ENCODE measurements at regions not wholly inside any gene's neighbourhood (a gene's known extent, or its start where the extent isn't known, plus 50 kb on each side); places are given as distances from the start of the nearest gene placed in this dataset.

DNA sequence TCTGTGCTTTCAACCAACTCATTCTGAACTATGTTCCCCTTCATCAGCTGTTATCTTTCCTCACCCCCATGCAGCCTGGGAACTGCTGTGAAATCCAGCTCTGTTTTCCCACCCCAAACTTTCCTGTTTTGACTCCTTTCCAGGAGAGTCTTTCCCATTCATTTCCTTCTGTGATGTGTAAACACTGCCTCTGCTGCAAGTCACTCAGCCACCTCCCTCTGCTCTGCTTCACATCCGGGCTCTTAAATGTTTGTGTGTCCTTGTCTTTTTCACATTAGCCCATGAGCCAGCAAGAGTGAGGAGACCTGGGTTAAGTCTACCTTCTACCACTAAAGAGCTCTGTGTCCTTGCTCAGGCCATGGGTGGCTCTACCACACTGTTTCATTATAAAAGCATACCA lies 137.5 kb downstream of the ICE1 start:
- Histone ChIP-seq H3K27me3 (ENCODE audit: control insufficient read depth, insufficient read depth, low read length) (no peaks in the 10 kb centered on the region), H3K36me3 (ENCODE audit: control insufficient read depth, insufficient read depth, low read length) (no peaks in the 10 kb centered on the region), H3K4me3 (ENCODE audit: low read depth, low read length) (no peak overlapping the region)
- no peak for DNase-seq (ENCODE audit: low read depth)
- TF ChIP-seq, protein P1, sequence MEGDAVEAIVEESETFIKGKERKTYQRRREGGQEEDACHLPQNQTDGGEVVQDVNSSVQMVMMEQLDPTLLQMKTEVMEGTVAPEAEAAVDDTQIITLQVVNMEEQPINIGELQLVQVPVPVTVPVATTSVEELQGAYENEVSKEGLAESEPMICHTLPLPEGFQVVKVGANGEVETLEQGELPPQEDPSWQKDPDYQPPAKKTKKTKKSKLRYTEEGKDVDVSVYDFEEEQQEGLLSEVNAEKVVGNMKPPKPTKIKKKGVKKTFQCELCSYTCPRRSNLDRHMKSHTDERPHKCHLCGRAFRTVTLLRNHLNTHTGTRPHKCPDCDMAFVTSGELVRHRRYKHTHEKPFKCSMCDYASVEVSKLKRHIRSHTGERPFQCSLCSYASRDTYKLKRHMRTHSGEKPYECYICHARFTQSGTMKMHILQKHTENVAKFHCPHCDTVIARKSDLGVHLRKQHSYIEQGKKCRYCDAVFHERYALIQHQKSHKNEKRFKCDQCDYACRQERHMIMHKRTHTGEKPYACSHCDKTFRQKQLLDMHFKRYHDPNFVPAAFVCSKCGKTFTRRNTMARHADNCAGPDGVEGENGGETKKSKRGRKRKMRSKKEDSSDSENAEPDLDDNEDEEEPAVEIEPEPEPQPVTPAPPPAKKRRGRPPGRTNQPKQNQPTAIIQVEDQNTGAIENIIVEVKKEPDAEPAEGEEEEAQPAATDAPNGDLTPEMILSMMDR (IDR thresholded peaks at IDR 0.05; ENCODE audit: insufficient read depth, low read length, poor library complexity, severe bottlenecking) = no peak

DNA sequence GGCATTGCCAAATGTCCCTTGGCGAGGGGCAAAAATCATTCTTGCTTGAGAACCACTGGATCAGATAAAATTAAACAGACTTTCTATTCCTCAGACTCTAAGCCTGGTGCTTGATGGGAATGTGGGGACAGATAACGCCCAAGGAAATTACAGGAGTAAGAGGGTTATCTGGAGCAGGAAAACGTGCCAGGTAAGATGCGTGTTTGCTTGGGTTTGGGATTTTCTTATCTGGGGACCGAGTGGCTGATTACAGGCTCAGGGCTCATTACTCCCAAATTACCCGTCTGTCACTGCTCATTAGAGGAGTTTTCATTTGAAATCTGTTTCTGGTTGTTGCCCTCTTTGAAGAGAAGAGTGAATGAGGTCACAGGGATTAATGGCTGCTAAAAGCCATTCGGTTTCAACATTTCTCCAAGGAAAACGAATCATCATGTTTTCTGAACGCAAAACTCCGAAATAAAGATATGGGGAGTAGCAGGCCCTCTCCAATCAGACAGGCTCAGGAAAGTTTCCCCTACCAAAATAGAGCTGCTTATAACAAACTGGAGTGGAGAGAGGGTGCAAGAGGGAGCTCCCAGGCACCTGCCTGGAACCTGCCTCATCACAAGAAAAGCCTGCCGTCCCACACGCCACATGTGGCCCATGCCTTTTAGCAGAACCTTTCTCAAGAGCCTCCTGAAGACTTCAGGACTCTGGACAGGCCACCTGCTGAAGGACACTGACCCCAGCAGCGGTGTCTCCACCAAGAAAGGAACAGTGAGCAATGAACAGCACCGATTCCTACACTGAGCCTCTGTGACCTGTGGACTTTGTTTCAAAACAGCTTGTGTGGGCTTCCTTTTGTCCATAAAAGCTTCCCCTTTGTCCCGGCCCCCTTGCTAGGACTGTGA lies 136.4 kb downstream of the ICE1 start:
- no peaks in the 10 kb centered on the region for H3K27me3 ChIP-seq (ENCODE audit: control insufficient read depth, insufficient read depth, low read length)
- TF ChIP-seq, protein P1 (IDR thresholded peaks at IDR 0.05; ENCODE audit: insufficient read depth, low read length, poor library complexity, severe bottlenecking) = no peak
- DNase-seq (ENCODE audit: low read depth) = no peak
- H3K36me3 ChIP-seq (ENCODE audit: control insufficient read depth, insufficient read depth, low read length) = no peaks in the 10 kb centered on the region
- H3K4me3 ChIP-seq (ENCODE audit: low read depth, low read length) = no peak overlapping the region

DNA sequence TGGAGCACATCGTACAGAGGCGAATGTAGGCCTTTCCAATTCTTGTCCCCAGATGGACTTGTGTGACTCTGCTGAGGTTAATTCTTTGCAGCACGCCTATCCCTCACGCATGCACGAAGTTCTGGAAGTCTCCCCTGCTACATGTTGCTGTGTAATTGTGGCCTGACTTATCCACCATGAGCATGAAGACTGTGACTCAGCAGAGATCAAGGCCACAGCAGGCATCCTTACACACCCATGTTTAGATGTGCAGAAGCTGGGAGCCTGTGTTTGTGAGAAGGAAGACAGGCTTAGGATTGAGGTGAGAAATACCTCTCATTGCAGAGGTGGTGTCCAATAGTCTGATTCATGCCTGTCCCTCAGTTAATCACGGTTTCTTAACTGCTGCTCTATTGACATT lies 135.6 kb downstream of the ICE1 start:
- TF ChIP-seq, protein P1 (IDR thresholded peaks at IDR 0.05; ENCODE audit: insufficient read depth, low read length, poor library complexity, severe bottlenecking) = no peak
- Histone ChIP-seq H3K4me3 (ENCODE audit: low read depth, low read length) (no peak overlapping the region), H3K36me3 (ENCODE audit: control insufficient read depth, insufficient read depth, low read length) (no peaks in the 10 kb centered on the region), H3K27me3 (ENCODE audit: control insufficient read depth, insufficient read depth, low read length) (no peaks in the 10 kb centered on the region)
- DNase-seq (ENCODE audit: low read depth) = no peak

DNA sequence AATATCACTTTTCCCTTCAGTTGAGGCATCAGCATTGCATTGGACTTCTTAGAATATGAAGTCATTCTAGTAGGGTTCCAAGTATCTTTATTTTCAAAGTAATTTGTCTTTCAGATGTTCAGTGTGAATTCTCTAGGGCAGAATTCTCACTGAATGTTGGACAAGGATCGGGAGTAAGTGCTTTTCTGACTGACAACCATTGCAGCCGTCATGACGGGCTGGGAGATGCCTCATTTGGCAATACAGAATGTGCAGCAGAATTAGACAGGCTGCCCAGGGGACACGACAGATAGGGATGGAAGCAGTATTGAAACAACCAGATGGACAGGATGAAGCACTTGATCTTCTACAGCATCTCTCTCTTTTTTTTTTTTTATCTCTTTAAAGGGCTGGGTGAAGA lies 129.0 kb downstream of the ICE1 start:
- no peaks in the 10 kb centered on the region for H3K36me3 ChIP-seq (ENCODE audit: control insufficient read depth, insufficient read depth, low read length)
- DNase-seq (ENCODE audit: low read depth) = no peak
- no peaks in the 10 kb centered on the region for H3K27me3 ChIP-seq (ENCODE audit: control insufficient read depth, insufficient read depth, low read length)
- TF ChIP-seq, protein P1 (IDR thresholded peaks at IDR 0.05; ENCODE audit: insufficient read depth, low read length, poor library complexity, severe bottlenecking) = no peak
- no peak overlapping the region for H3K4me3 ChIP-seq (ENCODE audit: low read depth, low read length)

DNA sequence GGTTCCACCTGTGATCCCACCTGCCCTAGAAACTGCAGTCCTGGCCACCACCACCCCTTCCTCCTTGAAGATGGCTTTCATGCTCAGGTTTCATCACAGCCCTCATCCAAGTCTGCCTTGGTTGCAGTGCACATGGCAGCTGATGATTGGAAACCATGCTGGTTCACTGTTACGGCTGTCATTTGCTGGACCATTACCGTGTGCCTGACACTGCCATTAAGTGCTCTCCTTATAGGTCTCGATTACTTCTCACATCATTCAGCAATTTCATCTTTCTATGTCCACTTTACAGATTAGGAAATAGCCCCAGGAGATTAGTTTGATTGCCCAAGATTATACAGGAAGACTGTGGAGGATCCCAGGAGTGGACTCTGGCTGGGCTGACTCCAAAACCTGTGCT lies 123.9 kb downstream of the ICE1 start:
- TF ChIP-seq, protein P1 (IDR thresholded peaks at IDR 0.05; ENCODE audit: insufficient read depth, low read length, poor library complexity, severe bottlenecking) = no peak
- H3K4me3 ChIP-seq (ENCODE audit: low read depth, low read length) = no peak overlapping the region
- no peak for DNase-seq (ENCODE audit: low read depth)
- H3K27me3 ChIP-seq (ENCODE audit: control insufficient read depth, insufficient read depth, low read length) = no peaks in the 10 kb centered on the region
- no peaks in the 10 kb centered on the region for H3K36me3 ChIP-seq (ENCODE audit: control insufficient read depth, insufficient read depth, low read length)
